Stomach (tissue), 8 donors: ENCODE measurements at regions not wholly inside any gene's neighbourhood (a gene's known extent, or its start where the extent isn't known, plus 50 kb on each side); places are given as distances from the start of the nearest gene placed in this dataset.

Source experiments
- DNase-seq, 2 donors: peaks; one replicate each; pipeline versions ENCODE4 v3.0.0 to v3.0.0-alpha.2; 2013 to 2019
- H3K27ac ChIP-seq, 5 donors: fragments of 200-600 bp in 4 of 5; sonication (generic) in 4 of 5; one replicate each; pipeline ENCODE4 v1.5.1; 2013 to 2019; ENCODE audit warnings: mild to moderate bottlenecking in 1 of 5, moderate library complexity in 1 of 5
- H3K27me3 ChIP-seq, 3 donors: fragments of 200-600 bp; sonication (generic); one replicate each; pipeline ENCODE4 v1.5.1; 2017 to 2019; ENCODE audit warnings: mixed run types in 1 of 3
- H3K36me3 ChIP-seq, 4 donors: fragments of 200-600 bp; sonication (generic); 1 replicate in 3 of 4; 2 replicates in 1 of 4; pipeline ENCODE4 v1.5.1; 2016 to 2019
- H3K4me1 ChIP-seq, 4 donors: fragments of 200-600 bp; sonication (generic); one replicate each; pipeline ENCODE4 v1.5.1; 2016 to 2019
- H3K4me3 ChIP-seq, 4 donors: fragments of 200-600 bp; sonication (generic) in 3 of 4; one replicate each; pipeline ENCODE4 v1.5.1; 2016 to 2019; ENCODE audit warnings: mild to moderate bottlenecking in 1 of 4
- H3K9me3 ChIP-seq, 4 donors: fragments of 200-600 bp; sonication (generic); one replicate each; pipeline ENCODE4 v1.5.1; 2016 to 2019
- EP300 ChIP-seq: sonication (generic); formaldehyde crosslinking; IDR thresholded peaks from one replicate; pipeline ENCODE4 v1.6.1; 2017; ENCODE audit warnings: antibody characterized with exemption
- POLR2A ChIP-seq, 4 donors: fragments of 450-650 bp; IDR thresholded peaks; one replicate each; pipeline ENCODE4 v1.6.1; 2016; ENCODE audit warnings: antibody characterized with exemption in 4 of 4, control low read depth in 2 of 4, mild to moderate bottlenecking in 1 of 4, moderate library complexity in 1 of 4
- POLR2AphosphoS5 ChIP-seq, 3 donors: sonication (generic); formaldehyde crosslinking; IDR thresholded peaks; one replicate each; pipeline ENCODE4 v1.6.1; 2016; ENCODE audit warnings: antibody characterized with exemption in 3 of 3
- WGBS, 5 donors: extraction: QIAGEN DNeasy Blood & Tissue Kit in 3 of 5; methylation state at CpG; one replicate each; pipeline versions ENCODE4 v1.1.5 to v1.1.7; 2013 to 2018; 5-methylcytosine and 5-hydroxymethylcytosine counted together
- intact Hi-C: fragments of 100-400 bp; cut with DNase I; formaldehyde crosslinking; loops from one replicate; pipeline ENCODE4 v1.15.1; 2023; ENCODE audit warnings: low total_unique reads
- TF ChIP-seq, protein P1 (sequence below), 7 experiments: fragments of 450-650 bp in 4 of 7; fragments of 200-600 bp in 3 of 7; sonication (generic) in 3 of 7; IDR thresholded peaks; one replicate each; pipeline ENCODE4 v1.5.1; 2016 to 2019; ENCODE audit warnings: antibody characterized with exemption in 7 of 7, control low read depth in 2 of 7, mild to moderate bottlenecking in 1 of 7
- donor health status: healthy with polysubstance abuse.
- donor health status: Bipolar disorder and iron deficiency.
- donor health status: healthy.

- Histone ChIP-seq H3K27ac (no peak overlapping the region), H3K4me3 (no peak overlapping the region), H3K27me3 (no peaks in the 10 kb centered on the region), H3K9me3 (peaks cover 0 to 6% (median 2%) of the 10 kb centered on the region in 4 donors), H3K4me1 (no peaks in the 10 kb centered on the region), H3K36me3 (no peaks in the 10 kb centered on the region)
- intact Hi-C loops = no loop called here
- TF ChIP-seq, protein P1, sequence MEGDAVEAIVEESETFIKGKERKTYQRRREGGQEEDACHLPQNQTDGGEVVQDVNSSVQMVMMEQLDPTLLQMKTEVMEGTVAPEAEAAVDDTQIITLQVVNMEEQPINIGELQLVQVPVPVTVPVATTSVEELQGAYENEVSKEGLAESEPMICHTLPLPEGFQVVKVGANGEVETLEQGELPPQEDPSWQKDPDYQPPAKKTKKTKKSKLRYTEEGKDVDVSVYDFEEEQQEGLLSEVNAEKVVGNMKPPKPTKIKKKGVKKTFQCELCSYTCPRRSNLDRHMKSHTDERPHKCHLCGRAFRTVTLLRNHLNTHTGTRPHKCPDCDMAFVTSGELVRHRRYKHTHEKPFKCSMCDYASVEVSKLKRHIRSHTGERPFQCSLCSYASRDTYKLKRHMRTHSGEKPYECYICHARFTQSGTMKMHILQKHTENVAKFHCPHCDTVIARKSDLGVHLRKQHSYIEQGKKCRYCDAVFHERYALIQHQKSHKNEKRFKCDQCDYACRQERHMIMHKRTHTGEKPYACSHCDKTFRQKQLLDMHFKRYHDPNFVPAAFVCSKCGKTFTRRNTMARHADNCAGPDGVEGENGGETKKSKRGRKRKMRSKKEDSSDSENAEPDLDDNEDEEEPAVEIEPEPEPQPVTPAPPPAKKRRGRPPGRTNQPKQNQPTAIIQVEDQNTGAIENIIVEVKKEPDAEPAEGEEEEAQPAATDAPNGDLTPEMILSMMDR (IDR thresholded peaks at IDR 0.05) = no peak
- TF ChIP-seq POLR2AphosphoS5 (IDR thresholded peaks at IDR 0.05) (no peak), EP300 (no peak), POLR2A (IDR thresholded peaks at IDR 0.05) (no peak)
- DNase-seq = no peak
- WGBS, 5 donors = 37 to 59% (median 42%) methylated on average over 1 of the region's 1 CpG
Observed at GRCh38 chr5:26690511-26690910, 347.9 kb downstream of the CDH9 start.

DNA sequence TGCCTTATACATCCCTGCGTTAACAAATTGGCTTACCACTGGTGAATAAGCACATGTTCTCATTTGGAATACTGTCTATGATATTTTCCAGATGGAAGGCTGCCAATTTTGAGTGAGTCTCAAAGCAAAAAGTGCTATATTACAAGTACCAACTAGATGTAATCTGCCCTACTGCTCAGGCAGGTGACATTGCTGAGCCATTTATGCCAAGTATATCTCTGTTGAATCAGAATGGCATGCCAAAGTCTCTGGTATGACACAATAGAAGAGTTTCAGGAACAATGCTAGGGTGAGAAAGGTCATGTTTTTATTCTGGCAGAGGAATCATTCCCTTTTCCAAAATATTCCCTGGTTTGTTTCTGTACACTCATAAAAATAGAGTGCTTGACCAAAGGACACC is 356.5 kb downstream of the CDH9 start:
- peaks cover 0 to 13% (median 4%) of the 10 kb centered on the region in 4 donors for H3K9me3 ChIP-seq
- intact Hi-C loops = no loop called here
- H3K27me3 ChIP-seq = no peaks in the 10 kb centered on the region
- DNase-seq = no peak
- no peak for TF ChIP-seq EP300
- no peak for TF ChIP-seq POLR2AphosphoS5 (IDR thresholded peaks at IDR 0.05)
- no peak for TF ChIP-seq POLR2A (IDR thresholded peaks at IDR 0.05)
- TF ChIP-seq, protein P1 (IDR thresholded peaks at IDR 0.05) = no peak
- H3K4me3 ChIP-seq = no peak overlapping the region
- H3K27ac ChIP-seq = no peak overlapping the region
- no peaks in the 10 kb centered on the region for H3K36me3 ChIP-seq
- WGBS, 5 donors = 71 to 91% (median 83%) methylated on average over 1 of the region's 1 CpG
- H3K4me1 ChIP-seq = no peaks in the 10 kb centered on the region

DNA sequence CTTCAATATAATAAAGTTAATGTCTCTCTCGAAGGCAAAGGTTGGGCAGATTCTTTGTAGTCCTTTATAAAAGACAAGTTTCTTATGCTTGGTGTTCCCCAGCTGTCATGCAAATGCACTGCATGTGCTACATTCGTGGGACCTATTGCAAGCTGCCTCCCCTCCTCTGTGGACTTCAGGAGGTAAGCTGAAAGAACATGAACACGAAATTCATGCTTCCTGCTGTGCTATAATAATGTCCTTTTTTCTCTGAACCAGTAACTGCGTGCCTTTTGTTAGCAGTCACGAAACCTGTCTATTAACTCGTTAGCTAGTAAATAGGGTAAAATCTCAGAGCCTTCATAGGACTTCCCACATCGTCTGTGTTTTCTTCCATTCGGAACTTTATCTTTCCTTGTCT is 363.5 kb downstream of the CDH9 start:
- H3K36me3 ChIP-seq = no peaks in the 10 kb centered on the region
- H3K4me3 ChIP-seq = no peak overlapping the region
- no peak for DNase-seq
- H3K27me3 ChIP-seq = no peaks in the 10 kb centered on the region
- peaks cover 0 to 2% (median 0%) of the 10 kb centered on the region in 4 donors for H3K9me3 ChIP-seq
- H3K27ac ChIP-seq = no peak overlapping the region
- intact Hi-C loops = no loop called here
- TF ChIP-seq, protein P1 (IDR thresholded peaks at IDR 0.05) = no peak
- TF ChIP-seq POLR2A (IDR thresholded peaks at IDR 0.05) = no peak
- no peaks in the 10 kb centered on the region for H3K4me1 ChIP-seq
- WGBS, 5 donors = 58 to 64% (median 62%) methylated on average over 8 of the region's 8 CpGs

DNA sequence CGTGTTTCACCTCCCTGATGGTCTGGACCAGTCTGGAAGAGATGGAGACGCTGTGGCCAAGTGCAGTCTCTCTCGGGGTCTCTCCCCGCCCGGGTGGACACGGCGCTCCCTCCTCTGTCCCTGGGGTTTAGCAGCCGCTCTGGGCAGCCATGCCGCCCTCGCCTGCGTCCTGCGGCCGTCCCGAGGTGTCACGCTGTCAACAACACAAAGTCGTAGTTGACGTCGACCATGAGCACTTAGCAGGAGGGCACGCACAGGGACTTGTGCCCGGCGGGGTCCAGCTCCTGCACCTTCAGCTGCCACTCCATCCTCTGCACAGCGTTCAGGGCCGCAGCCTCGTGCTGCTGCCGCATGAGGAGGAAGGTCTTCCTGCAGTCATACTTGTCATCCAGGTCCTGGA is 368.9 kb downstream of the CDH9 start:
- TF ChIP-seq POLR2A (IDR thresholded peaks at IDR 0.05) = no peak
- WGBS, 5 donors = 83 to 93% (median 91%) methylated on average over 16 to 25 of the region's 25 CpGs
- H3K9me3 ChIP-seq = peaks cover 0 to 8% (median 3%) of the 10 kb centered on the region in 4 donors
- intact Hi-C loops = no loop called here
- H3K27ac ChIP-seq = no peak overlapping the region
- H3K36me3 ChIP-seq = no peaks in the 10 kb centered on the region
- no peak overlapping the region for H3K4me3 ChIP-seq
- DNase-seq = no peak
- H3K4me1 ChIP-seq = no peaks in the 10 kb centered on the region
- no peaks in the 10 kb centered on the region for H3K27me3 ChIP-seq

DNA sequence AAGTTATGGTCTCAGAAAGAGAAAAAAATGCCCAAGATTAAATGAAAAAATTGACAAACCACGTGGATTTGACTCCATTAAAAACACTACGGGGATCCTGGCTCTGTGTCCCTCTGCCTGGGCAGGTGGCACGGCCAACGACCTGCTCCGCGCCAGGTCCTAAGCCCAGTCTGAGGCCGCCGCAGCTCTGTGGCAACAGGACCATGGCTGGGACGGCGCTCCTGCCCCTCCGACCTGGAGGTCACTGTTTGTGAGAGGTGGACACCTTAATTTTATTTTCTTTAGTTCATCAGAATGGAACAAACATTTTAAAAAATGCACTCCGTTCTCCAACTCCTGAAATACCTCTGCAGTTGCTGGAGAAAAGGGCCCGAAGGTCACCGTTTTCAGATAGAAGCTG is 369.4 kb downstream of the CDH9 start:
- H3K4me3 ChIP-seq = no peak overlapping the region
- no peaks in the 10 kb centered on the region for H3K36me3 ChIP-seq
- H3K27me3 ChIP-seq = no peaks in the 10 kb centered on the region
- intact Hi-C loops = no loop called here
- H3K4me1 ChIP-seq = no peaks in the 10 kb centered on the region
- H3K9me3 ChIP-seq = peaks cover 0 to 8% (median 3%) of the 10 kb centered on the region in 4 donors
- no peak for DNase-seq
- 86 to 90% (median 89%) methylated on average over 14 of the region's 14 CpGs for WGBS, 5 donors
- H3K27ac ChIP-seq = no peak overlapping the region
- TF ChIP-seq EP300 = no peak

DNA sequence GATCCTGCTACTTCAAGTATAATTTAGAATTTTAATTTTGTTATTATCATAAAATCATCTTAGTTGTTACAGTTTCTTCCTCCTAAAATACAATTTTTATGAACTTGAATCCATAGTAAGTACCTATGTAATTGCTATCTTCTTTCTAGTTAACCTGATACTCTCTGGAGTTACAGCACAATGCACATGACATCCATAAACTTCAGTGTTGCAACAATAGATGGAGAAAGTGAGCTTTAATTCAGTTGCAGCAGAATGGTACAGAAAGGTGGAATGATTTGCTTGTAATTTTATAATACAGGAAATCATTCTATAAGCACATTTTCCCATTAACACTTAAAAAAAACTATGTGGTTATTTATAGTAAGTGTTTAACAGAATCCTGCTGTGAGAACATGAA is 372.0 kb downstream of the CDH9 start:
- no peak for DNase-seq
- intact Hi-C loops = no loop called here
- no peak overlapping the region for H3K27ac ChIP-seq
- TF ChIP-seq, protein P1 (IDR thresholded peaks at IDR 0.05) = no peak
- TF ChIP-seq POLR2AphosphoS5 (IDR thresholded peaks at IDR 0.05) (no peak), EP300 (no peak), POLR2A (IDR thresholded peaks at IDR 0.05) (no peak)
- peaks cover 0 to 13% (median 3%) of the 10 kb centered on the region in 4 donors for H3K9me3 ChIP-seq
- no peaks in the 10 kb centered on the region for H3K27me3 ChIP-seq
- H3K4me1 ChIP-seq = no peaks in the 10 kb centered on the region
- no peaks in the 10 kb centered on the region for H3K36me3 ChIP-seq
- H3K4me3 ChIP-seq = no peak overlapping the region
